ENCODE measurements at regions not wholly inside any gene's neighbourhood (a gene's known extent, or its start where the extent isn't known, plus 50 kb on each side); places are given as distances from the start of the nearest gene placed in this dataset.

GRCh38 chr10:4437061-4437460 lies 388.9 kb upstream of the AKR1E2 start:
- TF ChIP-seq POLR2A (IDR thresholded peaks at IDR 0.05) = no peak
- TF ChIP-seq CTCF (IDR thresholded peaks at IDR 0.05) = no peak

All from testis (tissue), 2 donors.